K562 (cell line): ENCODE measurements at regions not wholly inside any gene's neighbourhood (a gene's known extent, or its start where the extent isn't known, plus 50 kb on each side); places are given as distances from the start of the nearest gene placed in this dataset.

Experiments
- ATAC-seq: fragments of 200-7000 bp; cut with Tn5 transposase; 3 replicates; pipeline ENCODE4 v1.9.1; 2020; ENCODE audit warnings: moderate library complexity
- BruUV-seq: library from RNA; stranded (reverse); fragments of 400-500 nt; replicated peaks from 2 replicates; lab custom pipeline; 2021; lab: Mats Ljungman, UMichigan
- CTCF ChIA-PET: fragments of 300-600 bp; formaldehyde crosslinking; extraction: SDS; loops from one replicate; lab custom pipeline; 2021; ENCODE audit warnings: low intra/inter-chr PET ratio; lab: Yijun Ruan, JAX
- POLR2A ChIA-PET: fragments of 300-600, 350-650 bp; sonication (Branson Sonifier 250); formaldehyde crosslinking; extraction: SDS; loops from one replicate; lab custom pipeline; 2021; ENCODE audit warnings: antibody characterized with exemption, inconsistent platforms; lab: Yijun Ruan, JAX
- DNase-seq, 4 experiments: peaks; one replicate each; pipeline versions ENCODE4 v3.0.0 to v3.0.0-alpha.2; 2011 to 2018; ENCODE audit warnings: low spot score in 3 of 4, mixed read lengths in 3 of 4; ENCODE audit errors: extremely low read depth in 1 of 4
- FAIRE-seq: peaks from 2 replicates; lab custom pipeline; 2011; peaks lifted over from hg19 to GRCh38; lab: Jason Lieb, UNC
- H2AFZ ChIP-seq: 2 replicates; pipeline ENCODE4 v1.6.0; 2011; ENCODE audit warnings: low read depth, low read length, control low read depth, inconsistent platforms
- H3K27ac ChIP-seq: fragments of 200-600 bp; 3 replicates; pipeline ENCODE4 v1.8.0; 2011; ENCODE audit warnings: low read depth, mild to moderate bottlenecking, control low read depth, inconsistent platforms, low read length, moderate library complexity, mixed read lengths; ENCODE audit errors: extremely low read depth
- H3K27me3 ChIP-seq, 2 experiments: fragments of 300-600 bp in 1 of 2; 2 replicates in 1 of 2; 3 replicates in 1 of 2; pipeline versions ENCODE4 v1.6.0 to v1.8.0; 2011; ENCODE audit warnings: inconsistent platforms in 2 of 2, low read length in 2 of 2, mild to moderate bottlenecking in 1 of 2, mixed read lengths in 1 of 2, moderate library complexity in 1 of 2; ENCODE audit not compliant: control insufficient read depth in 2 of 2, insufficient read depth in 2 of 2
- H3K36me3 ChIP-seq: fragments of 300-600 bp; 3 replicates; pipeline ENCODE4 v1.8.0; 2011; ENCODE audit warnings: mild to moderate bottlenecking, low read length, inconsistent platforms; ENCODE audit not compliant: control insufficient read depth, insufficient read depth
- H3K4me1 ChIP-seq, 2 experiments: fragments of 200-600 bp in 1 of 2; replicated peaks in 1 of 2; 2 replicates in 1 of 2; 3 replicates in 1 of 2; pipeline versions ENCODE4 v1.5.1 to v1.8.0; 2011; ENCODE audit warnings: inconsistent platforms in 2 of 2, low read length in 2 of 2, mild to moderate bottlenecking in 1 of 2, mixed read lengths in 1 of 2, moderate library complexity in 1 of 2; ENCODE audit not compliant: control insufficient read depth in 2 of 2, insufficient read depth in 2 of 2
- H3K4me2 ChIP-seq: 2 replicates; pipeline ENCODE4 v1.6.1; 2011; ENCODE audit warnings: low read length, control low read depth, inconsistent platforms, mixed read lengths; ENCODE audit not compliant: insufficient read depth
- H3K4me3 ChIP-seq: fragments of 200-600 bp; sonication (generic), shearing (Covaris generic); 2 replicates; pipeline ENCODE4 v1.5.1; 2016; ENCODE audit warnings: control low read depth, inconsistent platforms
- H3K79me2 ChIP-seq: fragments of 200-600 bp; 3 replicates; pipeline ENCODE4 v1.8.0; 2011; ENCODE audit warnings: low read length, inconsistent platforms; ENCODE audit not compliant: control insufficient read depth, insufficient read depth
- H3K9ac ChIP-seq, 2 experiments: 2 replicates each; pipeline versions ENCODE4 v1.6.0 to v1.6.1; 2011; ENCODE audit warnings: low read depth in 2 of 2, low read length in 2 of 2, control low read depth in 1 of 2, inconsistent platforms in 1 of 2, mild to moderate bottlenecking in 1 of 2, mixed read lengths in 1 of 2; ENCODE audit not compliant: insufficient read depth in 1 of 2
- H3K9me1 ChIP-seq: one replicate; pipeline ENCODE4 v1.6.0; 2011; ENCODE audit warnings: inconsistent platforms, mild to moderate bottlenecking, low read length, moderate library complexity; ENCODE audit not compliant: control insufficient read depth, insufficient read depth
- H3K9me3 ChIP-seq: replicated peaks from 2 replicates; pipeline ENCODE4 v1.5.1; 2011; ENCODE audit warnings: low read depth, low read length, inconsistent platforms; ENCODE audit not compliant: control insufficient read depth, insufficient read depth
- H4K20me1 ChIP-seq: replicated peaks from 2 replicates; pipeline ENCODE4 v1.6.1; 2011; ENCODE audit warnings: low read length, inconsistent platforms, mixed read lengths; ENCODE audit not compliant: control insufficient read depth, insufficient read depth
- NR1H2 ChIP-seq: sonication (generic); formaldehyde crosslinking; IDR thresholded peaks from 2 replicates; pipeline ENCODE4 v1.4.0; 2020; ENCODE audit warnings: mild to moderate bottlenecking, missing genetic modification reagents
- WGBS: fragments of 100-300 bp; shearing (Covaris generic); methylation state at CpG from one replicate; pipeline ENCODE4 v1.1.6; 2016; ENCODE audit warnings: low coverage, mixed read lengths; ENCODE audit not compliant: insufficient coverage; ENCODE audit errors: missing lambda C conversion rate; 5-methylcytosine and 5-hydroxymethylcytosine counted together
- in situ Hi-C: fragments of 300-500 bp; cut with MboI; formaldehyde crosslinking; loops from 4 replicates; pipeline ENCODE4 v1.15.0; 2018; ENCODE audit warnings: inconsistent platforms, mixed read lengths
- intact Hi-C: fragments of 100-400 bp; cut with micrococcal nuclease; formaldehyde crosslinking; loops from 2 replicates; pipeline ENCODE4 v1.14.2; 2022
- TF ChIP-seq, protein P1 (sequence below): fragments of 450-650 bp; IDR thresholded peaks from 2 replicates; pipeline ENCODE4 v1.6.1; 2018; ENCODE audit warnings: mild to moderate bottlenecking, low read depth; ENCODE audit not compliant: partially characterized antibody
- TF ChIP-seq, protein P2 (sequence below), 2 experiments: fragments of 250-450 bp in 1 of 2; fragments of 450-650 bp in 1 of 2; sonication (Bioruptor Pico) in 1 of 2; IDR thresholded peaks; 2 replicates each; pipeline versions ENCODE4 v1.6.1 to v1.8.0; 2016 to 2021; ENCODE audit warnings: mild to moderate bottlenecking in 2 of 2, moderate library complexity in 2 of 2, missing compliant biosample characterization in 1 of 2, missing genetic modification characterization in 1 of 2

- Histone ChIP-seq H3K79me2 (no peaks in the 10 kb centered on the region), H3K27me3 (peaks cover 0 to 6% of the 10 kb centered on the region in 2 experiments; a peak in 2 of 5 replicates), H3K9me1 (no peaks in the 10 kb centered on the region), H3K9ac (no peak overlapping the region), H3K4me3 (no peak overlapping the region), H3K36me3 (no peaks in the 10 kb centered on the region), H2AFZ (no peak overlapping the region), H3K4me1 (no peaks in the 10 kb centered on the region), H4K20me1 (no peaks in the 10 kb centered on the region), H3K27ac (no peak overlapping the region), H3K4me2 (no peak overlapping the region), H3K9me3 (no peaks in the 10 kb centered on the region)
- no TSS peak for BruUV-seq
- CTCF ChIA-PET = no interaction called here
- intact Hi-C loops = no loop called here
- in situ Hi-C loops = no loop called here
- DNase-seq (no peak), FAIRE-seq (no peak), ATAC-seq (no peak)
- WGBS = 10% methylated on average over 13 of the region's 17 CpGs
- POLR2A ChIA-PET = no interaction called here
- TF ChIP-seq, protein P1, sequence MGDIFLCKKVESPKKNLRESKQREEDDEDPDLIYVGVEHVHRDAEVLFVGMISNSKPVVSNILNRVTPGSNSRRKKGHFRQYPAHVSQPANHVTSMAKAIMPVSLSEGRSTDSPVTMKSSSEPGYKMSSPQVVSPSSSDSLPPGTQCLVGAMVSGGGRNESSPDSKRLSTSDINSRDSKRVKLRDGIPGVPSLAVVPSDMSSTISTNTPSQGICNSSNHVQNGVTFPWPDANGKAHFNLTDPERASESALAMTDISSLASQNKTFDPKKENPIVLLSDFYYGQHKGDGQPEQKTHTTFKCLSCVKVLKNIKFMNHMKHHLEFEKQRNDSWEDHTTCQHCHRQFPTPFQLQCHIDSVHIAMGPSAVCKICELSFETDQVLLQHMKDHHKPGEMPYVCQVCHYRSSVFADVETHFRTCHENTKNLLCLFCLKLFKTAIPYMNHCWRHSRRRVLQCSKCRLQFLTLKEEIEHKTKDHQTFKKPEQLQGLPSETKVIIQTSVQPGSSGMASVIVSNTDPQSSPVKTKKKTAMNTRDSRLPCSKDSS = no peak
- TF ChIP-seq, protein P2, sequence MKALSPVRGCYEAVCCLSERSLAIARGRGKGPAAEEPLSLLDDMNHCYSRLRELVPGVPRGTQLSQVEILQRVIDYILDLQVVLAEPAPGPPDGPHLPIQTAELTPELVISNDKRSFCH (CRISPR knock-in tag; IDR thresholded peaks at IDR 0.05) = no peak
- TF ChIP-seq, protein P2 (tag; IDR thresholded peaks at IDR 0.05) = no peak
- no peak for TF ChIP-seq NR1H2 (CRISPR knock-in tag)
Measured at GRCh38 chr13:19056355-19056880, 125.2 kb downstream of the TUBA3C start.
